ENCODE measurements at regions not wholly inside any gene's neighbourhood (a gene's known extent, or its start where the extent isn't known, plus 50 kb on each side); places are given as distances from the start of the nearest gene placed in this dataset.

GRCh38 chr5:124463851-124464250 lies 282.6 kb downstream of the ZNF608 start:
- Histone ChIP-seq H3K27me3 (ENCODE audit: insufficient read depth, low read length) (no peaks in the 10 kb centered on the region), H3K27ac (ENCODE audit: low read depth, low read length) (no peak overlapping the region), H3K9ac (ENCODE audit: low read depth, low read length) (no peak overlapping the region), H3K4me3 (ENCODE audit: low read length) (no peak overlapping the region), H3K9me3 (ENCODE audit: insufficient read depth, low read depth, low read length) (peaks cover 3% of the 10 kb centered on the region; the same call in 1 of the 2 replicates), H3K4me1 (ENCODE audit: insufficient read depth, low read length) (peaks cover 46% of the 10 kb centered on the region), H3K36me3 (ENCODE audit: insufficient read depth, low read length) (no peaks in the 10 kb centered on the region)
- 95% methylated on average over 3 of the region's 3 CpGs for WGBS

GRCh38 chr5:124462751-124463150 lies 283.7 kb downstream of the ZNF608 start:
- no peaks in the 10 kb centered on the region for H3K27me3 ChIP-seq (ENCODE audit: insufficient read depth, low read length)
- H3K4me1 ChIP-seq (ENCODE audit: insufficient read depth, low read length): peaks cover 35% of the 10 kb centered on the region
- peaks cover 3% of the 10 kb centered on the region; the same call in 1 of the 2 replicates for H3K9me3 ChIP-seq (ENCODE audit: insufficient read depth, low read depth, low read length)
- no peaks in the 10 kb centered on the region for H3K36me3 ChIP-seq (ENCODE audit: insufficient read depth, low read length)
- H3K9ac ChIP-seq (ENCODE audit: low read depth, low read length): no peak overlapping the region
- 78% methylated on average over 4 of the region's 4 CpGs for WGBS
- H3K27ac ChIP-seq (ENCODE audit: low read depth, low read length): no peak overlapping the region
- H3K4me3 ChIP-seq (ENCODE audit: low read length): no peak overlapping the region

- H3K4me3 ChIP-seq (ENCODE audit: low read length): no peak overlapping the region
- 95% methylated on average over 5 of the region's 5 CpGs for WGBS
- H3K9ac ChIP-seq (ENCODE audit: low read depth, low read length): no peak overlapping the region
- H3K27me3 ChIP-seq (ENCODE audit: insufficient read depth, low read length): no peaks in the 10 kb centered on the region
- no peak overlapping the region for H3K27ac ChIP-seq (ENCODE audit: low read depth, low read length)
- no peaks in the 10 kb centered on the region for H3K36me3 ChIP-seq (ENCODE audit: insufficient read depth, low read length)
- H3K4me1 ChIP-seq (ENCODE audit: insufficient read depth, low read length): peaks cover 27% of the 10 kb centered on the region
- H3K9me3 ChIP-seq (ENCODE audit: insufficient read depth, low read depth, low read length): peaks cover 3% of the 10 kb centered on the region; the same call in 1 of the 2 replicates
Observed at GRCh38 chr5:124461941-124462340, 284.5 kb downstream of the ZNF608 start.

GRCh38 chr5:124461157-124461556 lies 285.3 kb downstream of the ZNF608 start:
- Histone ChIP-seq H3K9me3 (ENCODE audit: insufficient read depth, low read depth, low read length) (peaks cover 3% of the 10 kb centered on the region; the same call in 1 of the 2 replicates), H3K27me3 (ENCODE audit: insufficient read depth, low read length) (no peaks in the 10 kb centered on the region), H3K4me3 (ENCODE audit: low read length) (no peak overlapping the region), H3K27ac (ENCODE audit: low read depth, low read length) (no peak overlapping the region), H3K9ac (ENCODE audit: low read depth, low read length) (no peak overlapping the region), H3K36me3 (ENCODE audit: insufficient read depth, low read length) (no peaks in the 10 kb centered on the region), H3K4me1 (ENCODE audit: insufficient read depth, low read length) (peaks cover 23% of the 10 kb centered on the region)
- WGBS: no CpG with 5 or more reads among the region's 1 CpG

- Histone ChIP-seq H3K27me3 (ENCODE audit: insufficient read depth, low read length) (no peaks in the 10 kb centered on the region), H3K9ac (ENCODE audit: low read depth, low read length) (no peak overlapping the region), H3K4me1 (ENCODE audit: insufficient read depth, low read length) (peaks cover 23% of the 10 kb centered on the region), H3K27ac (ENCODE audit: low read depth, low read length) (no peak overlapping the region), H3K9me3 (ENCODE audit: insufficient read depth, low read depth, low read length) (peaks cover 3% of the 10 kb centered on the region; the same call in 1 of the 2 replicates), H3K36me3 (ENCODE audit: insufficient read depth, low read length) (no peaks in the 10 kb centered on the region), H3K4me3 (ENCODE audit: low read length) (no peak overlapping the region)
- 92% methylated on average over 3 of the region's 3 CpGs for WGBS
Observed at GRCh38 chr5:124460642-124461041, 285.8 kb downstream of the ZNF608 start.

- no peak overlapping the region for H3K9ac ChIP-seq (ENCODE audit: low read depth, low read length)
- H3K9me3 ChIP-seq (ENCODE audit: insufficient read depth, low read depth, low read length): peaks cover 3% of the 10 kb centered on the region; the same call in 1 of the 2 replicates
- 96% methylated on average over 6 of the region's 6 CpGs for WGBS
- H3K4me1 ChIP-seq (ENCODE audit: insufficient read depth, low read length): peaks cover 23% of the 10 kb centered on the region
- H3K27ac ChIP-seq (ENCODE audit: low read depth, low read length): no peak overlapping the region
- no peak overlapping the region for H3K4me3 ChIP-seq (ENCODE audit: low read length)
- H3K27me3 ChIP-seq (ENCODE audit: insufficient read depth, low read length): no peaks in the 10 kb centered on the region
- no peaks in the 10 kb centered on the region for H3K36me3 ChIP-seq (ENCODE audit: insufficient read depth, low read length)
Observed at GRCh38 chr5:124459984-124460383, 286.5 kb downstream of the ZNF608 start.

- no peaks in the 10 kb centered on the region for H3K9me3 ChIP-seq (ENCODE audit: insufficient read depth, low read depth, low read length)
- H3K27me3 ChIP-seq (ENCODE audit: insufficient read depth, low read length): no peaks in the 10 kb centered on the region
- no peak overlapping the region for H3K27ac ChIP-seq (ENCODE audit: low read depth, low read length)
- H3K9ac ChIP-seq (ENCODE audit: low read depth, low read length): no peak overlapping the region
- no peak overlapping the region for H3K4me3 ChIP-seq (ENCODE audit: low read length)
- no peaks in the 10 kb centered on the region for H3K36me3 ChIP-seq (ENCODE audit: insufficient read depth, low read length)
- 97% methylated on average over 1 of the region's 1 CpG for WGBS
- peaks cover 17% of the 10 kb centered on the region for H3K4me1 ChIP-seq (ENCODE audit: insufficient read depth, low read length)
Observed at GRCh38 chr5:124457901-124458300, 288.5 kb downstream of the ZNF608 start.

- no peaks in the 10 kb centered on the region for H3K9me3 ChIP-seq (ENCODE audit: insufficient read depth, low read depth, low read length)
- peaks cover 9% of the 10 kb centered on the region; the same call in 1 of the 2 replicates for H3K4me1 ChIP-seq (ENCODE audit: insufficient read depth, low read length)
- no peak overlapping the region for H3K4me3 ChIP-seq (ENCODE audit: low read length)
- H3K36me3 ChIP-seq (ENCODE audit: insufficient read depth, low read length): no peaks in the 10 kb centered on the region
- no peaks in the 10 kb centered on the region for H3K27me3 ChIP-seq (ENCODE audit: insufficient read depth, low read length)
- H3K9ac ChIP-seq (ENCODE audit: low read depth, low read length): no peak overlapping the region
- WGBS: 89% methylated on average over 5 of the region's 5 CpGs
- H3K27ac ChIP-seq (ENCODE audit: low read depth, low read length): no peak overlapping the region
Observed at GRCh38 chr5:124457101-124457500, 289.3 kb downstream of the ZNF608 start.

- Histone ChIP-seq H3K9me3 (ENCODE audit: insufficient read depth, low read depth, low read length) (no peaks in the 10 kb centered on the region), H3K4me3 (ENCODE audit: low read length) (no peak overlapping the region), H3K4me1 (ENCODE audit: insufficient read depth, low read length) (peaks cover under 1% of the 10 kb centered on the region; the same call in 1 of the 2 replicates), H3K36me3 (ENCODE audit: insufficient read depth, low read length) (no peaks in the 10 kb centered on the region), H3K9ac (ENCODE audit: low read depth, low read length) (no peak overlapping the region), H3K27ac (ENCODE audit: low read depth, low read length) (no peak overlapping the region), H3K27me3 (ENCODE audit: insufficient read depth, low read length) (no peaks in the 10 kb centered on the region)
- 93% methylated on average over 3 of the region's 3 CpGs for WGBS
Observed at GRCh38 chr5:124456249-124456648, 290.2 kb downstream of the ZNF608 start.

GRCh38 chr5:124454081-124454480 lies 292.4 kb downstream of the ZNF608 start:
- Histone ChIP-seq H3K27ac (ENCODE audit: low read depth, low read length) (no peak overlapping the region), H3K4me1 (ENCODE audit: insufficient read depth, low read length) (no peaks in the 10 kb centered on the region), H3K9me3 (ENCODE audit: insufficient read depth, low read depth, low read length) (no peaks in the 10 kb centered on the region), H3K27me3 (ENCODE audit: insufficient read depth, low read length) (no peaks in the 10 kb centered on the region), H3K36me3 (ENCODE audit: insufficient read depth, low read length) (no peaks in the 10 kb centered on the region), H3K4me3 (ENCODE audit: low read length) (no peak overlapping the region), H3K9ac (ENCODE audit: low read depth, low read length) (no peak overlapping the region)
- WGBS: 88% methylated on average over 3 of the region's 3 CpGs

GRCh38 chr5:124453221-124454051 lies 293.0 kb downstream of the ZNF608 start:
- Histone ChIP-seq H3K36me3 (ENCODE audit: insufficient read depth, low read length) (no peaks in the 10 kb centered on the region), H3K27ac (ENCODE audit: low read depth, low read length) (no peak overlapping the region), H3K4me3 (ENCODE audit: low read length) (no peak overlapping the region), H3K27me3 (ENCODE audit: insufficient read depth, low read length) (no peaks in the 10 kb centered on the region), H3K9ac (ENCODE audit: low read depth, low read length) (no peak overlapping the region), H3K4me1 (ENCODE audit: insufficient read depth, low read length) (no peaks in the 10 kb centered on the region), H3K9me3 (ENCODE audit: insufficient read depth, low read depth, low read length) (no peaks in the 10 kb centered on the region)
- 95% methylated on average over 5 of the region's 5 CpGs for WGBS

Data from HUES64 (cell line).